ENCODE measurements at regions not wholly inside any gene's neighbourhood (a gene's known extent, or its start where the extent isn't known, plus 50 kb on each side); places are given as distances from the start of the nearest gene placed in this dataset.

GRCh38 chr5:97778451-97778850 is 595.4 kb upstream of the RIOK2 start:
- TF ChIP-seq CTCF (IDR thresholded peaks at IDR 0.05) (no peak), POLR2A (IDR thresholded peaks at IDR 0.05) (no peak)

All from uterus (tissue), 2 donors.